WERI-Rb-1 (cell line): ENCODE measurements at regions not wholly inside any gene's neighbourhood (a gene's known extent, or its start where the extent isn't known, plus 50 kb on each side); places are given as distances from the start of the nearest gene placed in this dataset.

Experiments used
- DNase-seq: peaks from one replicate; pipeline ENCODE4 v3.0.0-alpha.2; 2020
- H3K27ac ChIP-seq: fragments of 250-450 bp; sonication (Bioruptor Pico); 2 replicates; pipeline ENCODE4 v1.5.1; 2020; ENCODE audit warnings: mild to moderate bottlenecking, moderate library complexity
- H3K27me3 ChIP-seq: fragments of 250-450 bp; sonication (Bioruptor Pico); 2 replicates; pipeline ENCODE4 v1.5.1; 2021; ENCODE audit warnings: mild to moderate bottlenecking, low read depth, moderate library complexity; ENCODE audit not compliant: insufficient read depth, severe bottlenecking
- H3K36me3 ChIP-seq: fragments of 250-450 bp; sonication (Bioruptor Pico); 2 replicates; pipeline ENCODE4 v1.5.1; 2020; ENCODE audit warnings: mild to moderate bottlenecking, moderate library complexity
- H3K4me3 ChIP-seq: 2 replicates; pipeline ENCODE4 v1.5.1; 2011; ENCODE audit warnings: low read depth, mild to moderate bottlenecking, control low read depth, low read length
- H3K9me3 ChIP-seq: fragments of 250-450 bp; sonication (Bioruptor Pico); 2 replicates; pipeline ENCODE4 v1.5.1; 2021; ENCODE audit warnings: mild to moderate bottlenecking, moderate library complexity; ENCODE audit not compliant: severe bottlenecking
- CTCF ChIP-seq: IDR thresholded peaks from 2 replicates; pipeline ENCODE4 v1.5.1; 2011; ENCODE audit warnings: low read depth, mild to moderate bottlenecking, control low read depth, inconsistent platforms, low read length

GRCh38 chr12:4210183-4210582 is 63.4 kb upstream of the CCND2 start:
- Histone ChIP-seq H3K27ac (no peak overlapping the region), H3K9me3 (no peaks in the 10 kb centered on the region), H3K36me3 (no peaks in the 10 kb centered on the region), H3K4me3 (no peak overlapping the region), H3K27me3 (peaks cover 41% of the 10 kb centered on the region)
- no peak for DNase-seq
- no peak for TF ChIP-seq CTCF

GRCh38 chr12:4206470-4206869 is 67.1 kb upstream of the CCND2 start:
- no peak for TF ChIP-seq CTCF
- Histone ChIP-seq H3K27me3 (peaks cover 46% of the 10 kb centered on the region), H3K9me3 (no peaks in the 10 kb centered on the region), H3K36me3 (no peaks in the 10 kb centered on the region), H3K27ac (no peak overlapping the region), H3K4me3 (no peak overlapping the region)
- no peak for DNase-seq

GRCh38 chr12:4203772-4204376 is 69.7 kb upstream of the CCND2 start:
- no peaks in the 10 kb centered on the region for H3K36me3 ChIP-seq
- no peak for DNase-seq
- H3K9me3 ChIP-seq: no peaks in the 10 kb centered on the region
- no peak overlapping the region for H3K27ac ChIP-seq
- peaks cover 43% of the 10 kb centered on the region for H3K27me3 ChIP-seq
- no peak for TF ChIP-seq CTCF
- no peak overlapping the region for H3K4me3 ChIP-seq

GRCh38 chr12:4202918-4203317 is 70.6 kb upstream of the CCND2 start:
- no peak for DNase-seq
- TF ChIP-seq CTCF: no peak
- H3K27ac ChIP-seq: no peak overlapping the region
- H3K27me3 ChIP-seq: peaks cover 44% of the 10 kb centered on the region
- H3K9me3 ChIP-seq: no peaks in the 10 kb centered on the region
- no peaks in the 10 kb centered on the region for H3K36me3 ChIP-seq
- no peak overlapping the region for H3K4me3 ChIP-seq

GRCh38 chr12:4202487-4202886 is 71.1 kb upstream of the CCND2 start:
- Histone ChIP-seq H3K36me3 (no peaks in the 10 kb centered on the region), H3K27me3 (peaks cover 41% of the 10 kb centered on the region), H3K9me3 (no peaks in the 10 kb centered on the region), H3K4me3 (no peak overlapping the region), H3K27ac (no peak overlapping the region)
- DNase-seq: no peak
- TF ChIP-seq CTCF: no peak
